ENCODE measurements at regions not wholly inside any gene's neighbourhood (a gene's known extent, or its start where the extent isn't known, plus 50 kb on each side); places are given as distances from the start of the nearest gene placed in this dataset.

DNA sequence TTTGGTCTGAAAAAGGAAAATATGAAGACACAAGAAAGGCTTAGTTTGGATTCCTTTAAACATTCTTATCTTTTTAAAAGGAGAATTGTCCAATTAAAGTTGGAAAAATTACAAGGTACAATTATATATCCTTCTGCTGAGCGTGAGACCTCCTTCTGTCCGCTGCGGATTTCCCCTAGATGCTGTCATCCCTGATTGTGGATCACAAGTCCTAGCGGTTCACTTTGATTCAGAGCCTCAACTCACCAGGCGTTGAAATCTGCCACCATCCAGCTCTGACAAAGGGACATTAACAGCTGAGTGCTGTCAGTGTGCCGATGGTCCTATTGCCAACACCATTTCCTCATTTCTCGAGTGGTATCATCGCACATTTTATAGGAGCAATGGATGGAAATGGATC, 73.1 kb upstream of the PTER start:
- RAD21 ChIA-PET (ENCODE audit: unreplicated experiment), result no interaction called here
- intact Hi-C loops (cut with micrococcal nuclease; ENCODE audit: unreplicated experiment) (no loop called here), in situ Hi-C loops (cut with MboI) (no loop called here)
- H3K9me3 ChIP-seq (replicated peaks; ENCODE audit: control insufficient read depth, insufficient read depth, low read length), result no peaks in the 10 kb centered on the region
- POLR2A ChIA-PET, result no interaction called here
- H3K36me3 ChIP-seq (ENCODE audit: control insufficient read depth in 2 of 2, insufficient read depth in 2 of 2, low read length in 1 of 2), result no peaks in the 10 kb centered on the region
- no peaks in the 10 kb centered on the region for H3K27me3 ChIP-seq (replicated peaks in 1 of 2; ENCODE audit: control insufficient read depth in 2 of 2, insufficient read depth in 2 of 2, low read length in 1 of 2)
- 39% methylated on average over 8 of the region's 8 CpGs for WGBS (ENCODE audit: insufficient coverage, insufficient replicate concordance, low lambda C conversion rate, missing lambda C conversion rate)
- ATAC-seq (no peak), FAIRE-seq (no peak), DNase-seq (ENCODE audit: low read depth, low spot score) (no peak)
- TF ChIP-seq NFYB (IDR thresholded peaks at IDR 0.05; ENCODE audit: insufficient read depth, low read depth, low read length), result no peak
- TF ChIP-seq JUND (IDR thresholded peaks at IDR 0.05; ENCODE audit: low read depth, low read length), result no peak
- no peak overlapping the region for H3K27ac ChIP-seq (ENCODE audit: control insufficient read depth, insufficient read depth)
- no peak overlapping the region for H3K4me3 ChIP-seq
- no peak overlapping the region for H2AFZ ChIP-seq (ENCODE audit: control insufficient read depth, low read depth, low read length)
- no peak overlapping the region for H3K4me2 ChIP-seq (ENCODE audit: control insufficient read depth, insufficient read depth)
- BruUV-seq (replicated peaks), result no TSS peak
- SMC1A ChIA-PET (ENCODE audit: uncharacterized antibody, unreplicated experiment), result no interaction called here
- H4K20me1 ChIP-seq (ENCODE audit: control insufficient read depth, insufficient read depth), result no peaks in the 10 kb centered on the region
- no peak overlapping the region for H3K9ac ChIP-seq (ENCODE audit: control insufficient read depth, insufficient read depth, low read length)
- CTCF ChIA-PET, result no interaction called here
- H3K79me2 ChIP-seq (ENCODE audit: control insufficient read depth, insufficient read depth, low read length), result no peaks in the 10 kb centered on the region
- no peaks in the 10 kb centered on the region for H3K4me1 ChIP-seq (ENCODE audit: control insufficient read depth, insufficient read depth, low read length)

DNA sequence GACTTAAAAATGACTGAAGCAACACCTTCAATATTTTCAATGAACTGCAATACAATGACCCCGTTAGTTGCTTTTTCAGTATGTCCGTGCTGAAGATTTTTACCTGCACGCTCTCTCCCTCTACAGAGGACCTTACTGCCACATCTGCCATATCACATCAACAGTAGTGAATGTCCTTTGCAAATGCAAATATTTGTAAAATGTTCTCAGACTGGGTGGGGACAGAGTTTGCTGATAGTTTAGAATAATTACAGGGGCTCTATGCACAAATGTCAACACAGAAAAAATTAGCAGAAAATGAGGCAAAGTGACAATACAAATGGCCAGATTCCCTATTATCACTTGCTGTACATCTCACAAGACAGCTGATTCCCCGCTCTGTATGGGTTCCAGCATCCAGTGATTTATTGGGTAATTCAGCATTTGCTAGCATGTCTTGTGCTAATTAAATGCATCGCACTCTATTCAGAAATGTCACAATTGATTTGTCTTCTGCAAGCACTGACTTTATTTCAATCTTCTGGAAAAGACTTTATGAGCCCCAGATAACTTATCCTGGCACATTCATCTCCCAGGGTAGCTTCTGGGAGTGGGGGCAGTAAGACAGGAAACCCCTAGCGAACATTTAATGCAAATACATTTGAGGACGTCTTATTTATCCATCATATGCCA, 69.1 kb upstream of the PTER start:
- H4K20me1 ChIP-seq (ENCODE audit: control insufficient read depth, insufficient read depth), result no peaks in the 10 kb centered on the region
- BruUV-seq (replicated peaks), result no TSS peak
- H3K4me1 ChIP-seq (ENCODE audit: control insufficient read depth, insufficient read depth, low read length), result no peaks in the 10 kb centered on the region
- intact Hi-C loops (cut with micrococcal nuclease; ENCODE audit: unreplicated experiment) (no loop called here), in situ Hi-C loops (cut with MboI) (no loop called here)
- no peaks in the 10 kb centered on the region for H3K9me3 ChIP-seq (replicated peaks; ENCODE audit: control insufficient read depth, insufficient read depth, low read length)
- H3K27me3 ChIP-seq (replicated peaks in 1 of 2; ENCODE audit: control insufficient read depth in 2 of 2, insufficient read depth in 2 of 2, low read length in 1 of 2), result no peaks in the 10 kb centered on the region
- ChIA-PET CTCF (no interaction called here), POLR2A (no interaction called here), SMC1A (ENCODE audit: uncharacterized antibody, unreplicated experiment) (interaction anchor here (0.9 kb wide), 1 partner anchor 409 kb away, joined by 3 read pairs; no protein-coding TSS in a partner anchor), RAD21 (ENCODE audit: unreplicated experiment) (no interaction called here)
- no peaks in the 10 kb centered on the region for H3K79me2 ChIP-seq (ENCODE audit: control insufficient read depth, insufficient read depth, low read length)
- H3K4me2 ChIP-seq (ENCODE audit: control insufficient read depth, insufficient read depth), result no peak overlapping the region
- no peaks in the 10 kb centered on the region for H3K36me3 ChIP-seq (ENCODE audit: control insufficient read depth in 2 of 2, insufficient read depth in 2 of 2, low read length in 1 of 2)
- FAIRE-seq (no peak), DNase-seq (ENCODE audit: low read depth, low spot score) (no peak), ATAC-seq (no peak)
- H3K4me3 ChIP-seq, result no peak overlapping the region
- H3K9ac ChIP-seq (ENCODE audit: control insufficient read depth, insufficient read depth, low read length), result no peak overlapping the region
- H3K27ac ChIP-seq (ENCODE audit: control insufficient read depth, insufficient read depth), result no peak overlapping the region
- H2AFZ ChIP-seq (ENCODE audit: control insufficient read depth, low read depth, low read length), result no peak overlapping the region
- 53% methylated on average over 7 of the region's 7 CpGs for WGBS (ENCODE audit: insufficient coverage, insufficient replicate concordance, low lambda C conversion rate, missing lambda C conversion rate)
- TF ChIP-seq, protein P1, sequence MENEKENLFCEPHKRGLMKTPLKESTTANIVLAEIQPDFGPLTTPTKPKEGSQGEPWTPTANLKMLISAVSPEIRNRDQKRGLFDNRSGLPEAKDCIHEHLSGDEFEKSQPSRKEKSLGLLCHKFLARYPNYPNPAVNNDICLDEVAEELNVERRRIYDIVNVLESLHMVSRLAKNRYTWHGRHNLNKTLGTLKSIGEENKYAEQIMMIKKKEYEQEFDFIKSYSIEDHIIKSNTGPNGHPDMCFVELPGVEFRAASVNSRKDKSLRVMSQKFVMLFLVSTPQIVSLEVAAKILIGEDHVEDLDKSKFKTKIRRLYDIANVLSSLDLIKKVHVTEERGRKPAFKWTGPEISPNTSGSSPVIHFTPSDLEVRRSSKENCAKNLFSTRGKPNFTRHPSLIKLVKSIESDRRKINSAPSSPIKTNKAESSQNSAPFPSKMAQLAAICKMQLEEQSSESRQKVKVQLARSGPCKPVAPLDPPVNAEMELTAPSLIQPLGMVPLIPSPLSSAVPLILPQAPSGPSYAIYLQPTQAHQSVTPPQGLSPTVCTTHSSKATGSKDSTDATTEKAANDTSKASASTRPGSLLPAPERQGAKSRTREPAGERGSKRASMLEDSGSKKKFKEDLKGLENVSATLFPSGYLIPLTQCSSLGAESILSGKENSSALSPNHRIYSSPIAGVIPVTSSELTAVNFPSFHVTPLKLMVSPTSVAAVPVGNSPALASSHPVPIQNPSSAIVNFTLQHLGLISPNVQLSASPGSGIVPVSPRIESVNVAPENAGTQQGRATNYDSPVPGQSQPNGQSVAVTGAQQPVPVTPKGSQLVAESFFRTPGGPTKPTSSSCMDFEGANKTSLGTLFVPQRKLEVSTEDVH (IDR thresholded peaks at IDR 0.05; ENCODE audit: low read depth, partially characterized antibody), result no peak
- TF ChIP-seq SPI1 (IDR thresholded peaks at IDR 0.05; ENCODE audit: borderline replicate concordance, insufficient read depth, low read depth, low read length) (no peak), ESRRA (IDR thresholded peaks at IDR 0.05; ENCODE audit: low read length) (no peak), ZZZ3 (IDR thresholded peaks at IDR 0.05; ENCODE audit: control insufficient read depth, insufficient read length, low read depth) (no peak)
- TF ChIP-seq, protein P2, sequence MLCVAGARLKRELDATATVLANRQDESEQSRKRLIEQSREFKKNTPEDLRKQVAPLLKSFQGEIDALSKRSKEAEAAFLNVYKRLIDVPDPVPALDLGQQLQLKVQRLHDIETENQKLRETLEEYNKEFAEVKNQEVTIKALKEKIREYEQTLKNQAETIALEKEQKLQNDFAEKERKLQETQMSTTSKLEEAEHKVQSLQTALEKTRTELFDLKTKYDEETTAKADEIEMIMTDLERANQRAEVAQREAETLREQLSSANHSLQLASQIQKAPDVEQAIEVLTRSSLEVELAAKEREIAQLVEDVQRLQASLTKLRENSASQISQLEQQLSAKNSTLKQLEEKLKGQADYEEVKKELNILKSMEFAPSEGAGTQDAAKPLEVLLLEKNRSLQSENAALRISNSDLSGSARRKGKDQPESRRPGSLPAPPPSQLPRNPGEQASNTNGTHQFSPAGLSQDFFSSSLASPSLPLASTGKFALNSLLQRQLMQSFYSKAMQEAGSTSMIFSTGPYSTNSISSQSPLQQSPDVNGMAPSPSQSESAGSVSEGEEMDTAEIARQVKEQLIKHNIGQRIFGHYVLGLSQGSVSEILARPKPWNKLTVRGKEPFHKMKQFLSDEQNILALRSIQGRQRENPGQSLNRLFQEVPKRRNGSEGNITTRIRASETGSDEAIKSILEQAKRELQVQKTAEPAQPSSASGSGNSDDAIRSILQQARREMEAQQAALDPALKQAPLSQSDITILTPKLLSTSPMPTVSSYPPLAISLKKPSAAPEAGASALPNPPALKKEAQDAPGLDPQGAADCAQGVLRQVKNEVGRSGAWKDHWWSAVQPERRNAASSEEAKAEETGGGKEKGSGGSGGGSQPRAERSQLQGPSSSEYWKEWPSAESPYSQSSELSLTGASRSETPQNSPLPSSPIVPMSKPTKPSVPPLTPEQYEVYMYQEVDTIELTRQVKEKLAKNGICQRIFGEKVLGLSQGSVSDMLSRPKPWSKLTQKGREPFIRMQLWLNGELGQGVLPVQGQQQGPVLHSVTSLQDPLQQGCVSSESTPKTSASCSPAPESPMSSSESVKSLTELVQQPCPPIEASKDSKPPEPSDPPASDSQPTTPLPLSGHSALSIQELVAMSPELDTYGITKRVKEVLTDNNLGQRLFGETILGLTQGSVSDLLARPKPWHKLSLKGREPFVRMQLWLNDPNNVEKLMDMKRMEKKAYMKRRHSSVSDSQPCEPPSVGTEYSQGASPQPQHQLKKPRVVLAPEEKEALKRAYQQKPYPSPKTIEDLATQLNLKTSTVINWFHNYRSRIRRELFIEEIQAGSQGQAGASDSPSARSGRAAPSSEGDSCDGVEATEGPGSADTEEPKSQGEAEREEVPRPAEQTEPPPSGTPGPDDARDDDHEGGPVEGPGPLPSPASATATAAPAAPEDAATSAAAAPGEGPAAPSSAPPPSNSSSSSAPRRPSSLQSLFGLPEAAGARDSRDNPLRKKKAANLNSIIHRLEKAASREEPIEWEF (IDR thresholded peaks at IDR 0.05; ENCODE audit: insufficient replicate concordance, low read depth, low read length), result no peak

Measured in GM12878 (cell line).